H1 (cell line): ENCODE measurements at regions not wholly inside any gene's neighbourhood (a gene's known extent, or its start where the extent isn't known, plus 50 kb on each side); places are given as distances from the start of the nearest gene placed in this dataset.

Experiments
- CTCF ChIA-PET: fragments of 300-600 bp; sonication (Branson Sonifier 250); formaldehyde crosslinking; loops from one replicate; lab custom pipeline; 2021; ENCODE audit not compliant: partially characterized antibody; lab: Charles Lee
- POLR2A ChIA-PET: fragments of 300-600 bp; sonication (Branson Sonifier 250); formaldehyde crosslinking; loops from one replicate; lab custom pipeline; 2021; ENCODE audit warnings: inconsistent platforms; ENCODE audit not compliant: partially characterized antibody; lab: Charles Lee
- DNase-seq, 2 experiments: peaks; one replicate each; pipeline versions ENCODE4 v3.0.0 to v3.0.0-alpha.2; 2010 to 2022; ENCODE audit warnings: low spot score in 2 of 2, low read depth in 1 of 2, mixed read lengths in 1 of 2
- FAIRE-seq: peaks from 2 replicates; lab custom pipeline; 2011; peaks lifted over from hg19 to GRCh38; lab: Jason Lieb, UNC
- H2AFZ ChIP-seq: 2 replicates; pipeline ENCODE4 v1.8.1; 2012; ENCODE audit warnings: low read length, inconsistent platforms
- H2AK5ac ChIP-seq: 2 replicates; pipeline ENCODE4 v1.6.1; 2013; ENCODE audit warnings: low read depth, low read length
- H2BK120ac ChIP-seq: replicated peaks from 2 replicates; pipeline ENCODE3; 2013; ENCODE audit warnings: low read depth, low read length, inconsistent platforms
- H2BK12ac ChIP-seq: 2 replicates; pipeline ENCODE4 v1.6.1; 2013; ENCODE audit warnings: low read depth, low read length
- H2BK15ac ChIP-seq: 2 replicates; pipeline ENCODE4 v1.6.1; 2013; ENCODE audit warnings: low read length
- H2BK20ac ChIP-seq: 2 replicates; pipeline ENCODE4 v1.6.1; 2013; ENCODE audit warnings: low read length
- H2BK5ac ChIP-seq: 2 replicates; pipeline ENCODE4 v1.6.1; 2013; ENCODE audit warnings: low read depth, low read length
- H3K14ac ChIP-seq: 2 replicates; pipeline ENCODE4 v1.6.1; 2013; ENCODE audit warnings: inconsistent platforms; ENCODE audit not compliant: insufficient read length
- H3K18ac ChIP-seq: 2 replicates; pipeline ENCODE4 v1.6.1; 2013; ENCODE audit warnings: low read length; ENCODE audit errors: extremely low read depth
- H3K23ac ChIP-seq: 2 replicates; pipeline ENCODE4 v1.6.1; 2013; ENCODE audit warnings: inconsistent platforms; ENCODE audit not compliant: insufficient read length
- H3K23me2 ChIP-seq: 2 replicates; pipeline ENCODE4 v1.6.1; 2013; ENCODE audit warnings: low read depth, low read length
- H3K27ac ChIP-seq: 2 replicates; pipeline ENCODE4 v1.6.1; 2011; ENCODE audit warnings: low read depth, low read length, inconsistent platforms
- H3K27me3 ChIP-seq, 4 experiments: replicated peaks in 1 of 4; 1 replicate in 1 of 4; 2 replicates in 3 of 4; pipeline versions ENCODE4 v1.6.1 to v1.8.1; 2011 to 2013; ENCODE audit warnings: low read length in 3 of 4, mild to moderate bottlenecking in 3 of 4, inconsistent platforms in 2 of 4, mixed read lengths in 2 of 4, moderate library complexity in 1 of 4; ENCODE audit not compliant: control insufficient read depth in 3 of 4, insufficient read depth in 3 of 4; ENCODE audit errors: extremely low read depth in 1 of 4
- H3K36me3 ChIP-seq, 4 experiments: 2 replicates each; pipeline versions ENCODE4 v1.6.1 to v1.8.1; 2011 to 2013; ENCODE audit warnings: mild to moderate bottlenecking in 4 of 4, low read length in 3 of 4, moderate library complexity in 2 of 4, control low read depth in 1 of 4, inconsistent platforms in 1 of 4; ENCODE audit not compliant: insufficient read depth in 4 of 4, control insufficient read depth in 2 of 4
- H3K4ac ChIP-seq: replicated peaks from 2 replicates; pipeline ENCODE3; 2013; ENCODE audit warnings: low read length, low read depth, mixed read lengths, inconsistent platforms; ENCODE audit not compliant: insufficient read length
- H3K4me1 ChIP-seq, 4 experiments: replicated peaks in 1 of 4; 1 replicate in 1 of 4; 2 replicates in 3 of 4; pipeline versions ENCODE4 v1.6.1 to v1.8.1; 2011 to 2013; ENCODE audit warnings: low read length in 3 of 4, inconsistent platforms in 2 of 4, mixed read lengths in 1 of 4; ENCODE audit not compliant: insufficient read depth in 4 of 4, control insufficient read depth in 3 of 4
- H3K4me2 ChIP-seq, 2 experiments: 2 replicates each; pipeline versions ENCODE4 v1.6.1 to v1.8.1; 2011 to 2013; ENCODE audit warnings: low read depth in 2 of 2, low read length in 2 of 2, control low read depth in 1 of 2, inconsistent platforms in 1 of 2, mild to moderate bottlenecking in 1 of 2; ENCODE audit not compliant: insufficient read depth in 1 of 2
- H3K4me3 ChIP-seq, 4 experiments: fragments of 200-600, 300-600 bp in 1 of 4; sonication (generic), shearing (Covaris generic), sonication (Bioruptor Twin) in 1 of 4; 2 replicates each; pipeline versions ENCODE4 v1.5.1 to v1.8.1; 2011 to 2016; ENCODE audit warnings: low read length in 4 of 4, low read depth in 3 of 4, control low read depth in 2 of 4, inconsistent platforms in 2 of 4, mild to moderate bottlenecking in 2 of 4, mixed read lengths in 1 of 4, moderate library complexity in 1 of 4; ENCODE audit not compliant: insufficient read depth in 2 of 4; ENCODE audit errors: extremely low read depth in 1 of 4
- H3K56ac ChIP-seq: replicated peaks from 2 replicates; pipeline ENCODE3; 2013; ENCODE audit warnings: low read depth, mild to moderate bottlenecking, mixed read lengths, low read length, inconsistent platforms; ENCODE audit not compliant: insufficient read length
- H3K79me1 ChIP-seq: 2 replicates; pipeline ENCODE4 v1.6.1; 2013; ENCODE audit warnings: low read depth, low read length, control low read depth
- H3K79me2 ChIP-seq, 2 experiments: 2 replicates each; pipeline versions ENCODE4 v1.6.1 to v1.8.1; 2012 to 2013; ENCODE audit warnings: low read length in 2 of 2, mild to moderate bottlenecking in 2 of 2, inconsistent platforms in 1 of 2; ENCODE audit not compliant: insufficient read depth in 2 of 2, control insufficient read depth in 1 of 2
- H3K9ac ChIP-seq, 4 experiments: replicated peaks in 1 of 4; 1 replicate in 1 of 4; 2 replicates in 3 of 4; pipeline versions ENCODE4 v1.6.1 to v1.8.1; 2011 to 2013; ENCODE audit warnings: low read depth in 3 of 4, low read length in 3 of 4, control low read depth in 2 of 4, mild to moderate bottlenecking in 2 of 4, moderate library complexity in 2 of 4, inconsistent platforms in 1 of 4; ENCODE audit errors: extremely low read depth in 1 of 4
- H3K9me3 ChIP-seq, 2 experiments: 2 replicates each; pipeline versions ENCODE4 v1.6.1 to v1.8.1; 2012 to 2013; ENCODE audit warnings: mild to moderate bottlenecking in 2 of 2, moderate library complexity in 2 of 2, control low read depth in 1 of 2, inconsistent platforms in 1 of 2, low read depth in 1 of 2, low read length in 1 of 2, mixed read lengths in 1 of 2; ENCODE audit not compliant: insufficient read depth in 2 of 2
- H4K20me1 ChIP-seq, 2 experiments: replicated peaks in 1 of 2; 2 replicates each; pipeline versions ENCODE3 to v1.8.1; 2011 to 2013; ENCODE audit warnings: inconsistent platforms in 2 of 2, low read length in 2 of 2, mild to moderate bottlenecking in 1 of 2; ENCODE audit not compliant: insufficient read depth in 2 of 2, control insufficient read depth in 1 of 2
- H4K5ac ChIP-seq: 2 replicates; pipeline ENCODE4 v1.6.1; 2013; ENCODE audit warnings: low read length, low read depth, mixed read lengths, inconsistent platforms; ENCODE audit not compliant: insufficient read length
- H4K8ac ChIP-seq: 2 replicates; pipeline ENCODE4 v1.8.0; 2013; ENCODE audit warnings: mild to moderate bottlenecking, moderate library complexity, low read length, inconsistent platforms; ENCODE audit not compliant: insufficient read depth; ENCODE audit errors: extremely low read depth
- H4K91ac ChIP-seq: replicated peaks from 2 replicates; pipeline ENCODE3; 2013; ENCODE audit warnings: low read length, mixed read lengths, inconsistent platforms; ENCODE audit not compliant: insufficient read length
- ASH2L ChIP-seq: fragments of 200-600, 300-600 bp; sonication (generic); IDR thresholded peaks from one replicate; pipeline ENCODE4 v1.7.1; 2017; ENCODE audit warnings: low read length
- CHD2 ChIP-seq: IDR thresholded peaks from 2 replicates; pipeline ENCODE4 v1.6.1; 2012; ENCODE audit warnings: low read length, improper control_type of control experiment
- POU5F1 ChIP-seq: IDR thresholded peaks from 2 replicates; pipeline ENCODE4 v1.6.1; 2011; ENCODE audit warnings: low read depth, mild to moderate bottlenecking, low read length, moderate library complexity
- RNF2 ChIP-seq: fragments of 200-900, 300-1000 bp; sonication (generic); IDR thresholded peaks from 2 replicates; pipeline ENCODE4 v1.7.1; 2016; ENCODE audit warnings: borderline replicate concordance, low read depth, mild to moderate bottlenecking, antibody characterized with exemption, low read length; ENCODE audit not compliant: poor library complexity, severe bottlenecking; ENCODE audit errors: missing control alignments
- SIN3A ChIP-seq, 2 experiments: IDR thresholded peaks in 1 of 2; conservative IDR thresholded peaks in 1 of 2; 2 replicates each; pipeline ENCODE4 v1.6.1; 2011 to 2012; ENCODE audit warnings: low read length in 2 of 2, improper control_type of control experiment in 1 of 2, low read depth in 1 of 2, mild to moderate bottlenecking in 1 of 2
- SUZ12 ChIP-seq: fragments of 200-600 bp; sonication (generic); IDR thresholded peaks from 2 replicates; pipeline ENCODE4 v1.6.1; 2012; ENCODE audit warnings: mild to moderate bottlenecking, inconsistent platforms, low read length, moderate library complexity, mixed read lengths
- TBP ChIP-seq: IDR thresholded peaks from 2 replicates; pipeline ENCODE4 v1.6.1; 2011; ENCODE audit warnings: low read depth, low read length, improper control_type of control experiment
- WGBS, 2 experiments: shearing (Covaris generic) in 1 of 2; methylation state at CpG; one replicate each; pipeline versions ENCODE4 v1.1.6 to v1.1.7; 2013 to 2015; ENCODE audit warnings: low lambda C conversion rate in 2 of 2, mixed read lengths in 2 of 2, inconsistent platforms in 1 of 2, low coverage in 1 of 2, missing lambda C conversion rate in 1 of 2; ENCODE audit not compliant: insufficient replicate concordance in 2 of 2, insufficient coverage in 1 of 2, insufficient read length in 1 of 2; ENCODE audit errors: extremely low coverage in 1 of 2, missing lambda C conversion rate in 1 of 2; 5-methylcytosine and 5-hydroxymethylcytosine counted together
- TF ChIP-seq, protein P1 (sequence below): IDR thresholded peaks from 2 replicates; pipeline ENCODE4 v1.6.1; 2011; ENCODE audit warnings: low read length, improper control_type of control experiment

DNA sequence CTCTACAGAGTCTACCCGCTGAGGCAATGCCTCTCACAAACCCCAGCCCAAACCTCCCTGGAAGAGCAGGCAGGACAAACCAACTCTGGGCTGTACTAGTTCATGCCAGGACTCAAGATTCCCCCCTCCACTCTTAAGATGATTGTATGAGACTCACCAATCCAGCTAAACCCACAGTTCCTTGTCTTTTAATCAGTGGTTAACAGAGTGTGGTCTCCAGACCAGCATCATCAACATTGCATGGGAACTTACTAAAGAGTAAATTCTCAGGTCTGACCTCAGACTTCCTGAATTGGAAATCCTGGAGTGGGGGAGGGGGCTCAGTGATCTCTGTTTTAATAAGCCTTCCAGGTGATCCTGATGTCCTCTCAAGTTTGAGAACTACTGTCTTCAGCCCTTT, 240.9 kb downstream of the GAS1 start:
- Histone ChIP-seq H2AK5ac (no peak overlapping the region), H2BK5ac (no peak overlapping the region), H3K14ac (no peak overlapping the region), H2BK20ac (no peak overlapping the region), H2BK120ac (no peak overlapping the region), H4K20me1 (no peaks in the 10 kb centered on the region), H3K18ac (no peak overlapping the region), H3K23ac (no peak overlapping the region), H2BK12ac (no peak overlapping the region), H3K23me2 (peaks cover 1% of the 10 kb centered on the region; the same call in 1 of the 2 replicates), H3K79me2 (no peaks in the 10 kb centered on the region), H3K4me1 (no peaks in the 10 kb centered on the region), H4K91ac (no peak overlapping the region), H3K4ac (no peak overlapping the region), H3K4me2 (no peak overlapping the region; a peak in 1 of 4 replicates), H3K9ac (no peak overlapping the region), H3K56ac (no peak overlapping the region), H3K27me3 (no peaks in the 10 kb centered on the region), H4K8ac (no peak overlapping the region), H3K27ac (no peak overlapping the region), H2BK15ac (no peak overlapping the region), H3K36me3 (no peaks in the 10 kb centered on the region), H3K4me3 (no peak overlapping the region), H4K5ac (no peak overlapping the region), H2AFZ (no peak overlapping the region), H3K79me1 (no peaks in the 10 kb centered on the region), H3K9me3 (no peaks in the 10 kb centered on the region)
- 80% methylated on average over 1 of the region's 1 CpG; no CpG with 5 or more reads in 1 of the 2 experiments for WGBS, 2 experiments
- FAIRE-seq (no peak), DNase-seq (no peak)
- POLR2A ChIA-PET: no interaction called here
- CTCF ChIA-PET: no interaction called here
- TF ChIP-seq RNF2 (no peak), POU5F1 (no peak), TBP (no peak), SUZ12 (no peak), ASH2L (no peak), SIN3A (conservative IDR thresholded peaks at IDR 0.05 in 1 of 2, IDR thresholded peaks at IDR 0.05 in 1 of 2; ENCODE audit: low read depth in 1 of 2, low read length in 2 of 2) (no peak), CHD2 (no peak)
- TF ChIP-seq, protein P1, sequence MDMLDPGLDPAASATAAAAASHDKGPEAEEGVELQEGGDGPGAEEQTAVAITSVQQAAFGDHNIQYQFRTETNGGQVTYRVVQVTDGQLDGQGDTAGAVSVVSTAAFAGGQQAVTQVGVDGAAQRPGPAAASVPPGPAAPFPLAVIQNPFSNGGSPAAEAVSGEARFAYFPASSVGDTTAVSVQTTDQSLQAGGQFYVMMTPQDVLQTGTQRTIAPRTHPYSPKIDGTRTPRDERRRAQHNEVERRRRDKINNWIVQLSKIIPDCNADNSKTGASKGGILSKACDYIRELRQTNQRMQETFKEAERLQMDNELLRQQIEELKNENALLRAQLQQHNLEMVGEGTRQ: no peak
